Ramos (cell line): ENCODE measurements at regions not wholly inside any gene's neighbourhood (a gene's known extent, or its start where the extent isn't known, plus 50 kb on each side); places are given as distances from the start of the nearest gene placed in this dataset.
"Not testable (repeated sequence)": the region's sequence is repeated elsewhere in the genome, so short reads cannot be mapped to it uniquely, and the experiment has no call there.

Source experiments
- in situ Hi-C: fragments of 300-500 bp; cut with MboI; formaldehyde crosslinking; loops from one replicate; pipeline ENCODE4 v1.14.3; 2022; ENCODE audit warnings: low sequenced_read_pairs; ENCODE audit not compliant: unreplicated experiment

GRCh38 chr18:70582981-70583380 is 294.1 kb downstream of the SOCS6 start:
- in situ Hi-C loops, result no loop called here

- in situ Hi-C loops, result no loop called here
Measured at GRCh38 chr18:70578480-70578879, 289.6 kb downstream of the SOCS6 start.

GRCh38 chr18:70577023-70577420 is 288.2 kb downstream of the SOCS6 start:
- in situ Hi-C loops, result no loop called here

- in situ Hi-C loops, result no loop called here
Measured at GRCh38 chr18:70576276-70577022, 287.6 kb downstream of the SOCS6 start.

- in situ Hi-C loops, result not testable (repeated sequence)
Measured at GRCh38 chr18:70574951-70575350, 286.1 kb downstream of the SOCS6 start.

- in situ Hi-C loops, result not testable (repeated sequence)
Measured at GRCh38 chr18:70569647-70570046, 280.8 kb downstream of the SOCS6 start.

- in situ Hi-C loops, result no loop called here
Measured at GRCh38 chr18:70559446-70559845, 270.6 kb downstream of the SOCS6 start.

GRCh38 chr18:70558371-70558770 is 269.5 kb downstream of the SOCS6 start:
- in situ Hi-C loops, result no loop called here

GRCh38 chr18:70554854-70555445 is 266.1 kb downstream of the SOCS6 start:
- in situ Hi-C loops, result no loop called here

GRCh38 chr18:70553936-70554260 is 265.1 kb downstream of the SOCS6 start:
- in situ Hi-C loops, result no loop called here

- in situ Hi-C loops, result no loop called here
Measured at GRCh38 chr18:70553245-70553935, 264.5 kb downstream of the SOCS6 start.

- in situ Hi-C loops, result no loop called here
Measured at GRCh38 chr18:70536370-70537062, 247.7 kb downstream of the SOCS6 start.

GRCh38 chr18:70535041-70535440 is 246.2 kb downstream of the SOCS6 start:
- in situ Hi-C loops, result no loop called here

- in situ Hi-C loops, result not testable (repeated sequence)
Measured at GRCh38 chr18:70525322-70525721, 236.5 kb downstream of the SOCS6 start.

GRCh38 chr18:70523792-70524182 is 234.9 kb downstream of the SOCS6 start:
- in situ Hi-C loops, result no loop called here

GRCh38 chr18:70523035-70523791 is 234.4 kb downstream of the SOCS6 start:
- in situ Hi-C loops, result no loop called here

GRCh38 chr18:70522183-70522680 is 233.4 kb downstream of the SOCS6 start:
- in situ Hi-C loops, result no loop called here

- in situ Hi-C loops, result no loop called here
Measured at GRCh38 chr18:70520867-70521266, 232.0 kb downstream of the SOCS6 start.

- in situ Hi-C loops, result no loop called here
Measured at GRCh38 chr18:70513502-70514171, 224.8 kb downstream of the SOCS6 start.

GRCh38 chr18:70507970-70508369 is 219.1 kb downstream of the SOCS6 start:
- in situ Hi-C loops, result no loop called here
